HS-27A (cell line): ENCODE measurements at regions not wholly inside any gene's neighbourhood (a gene's known extent, or its start where the extent isn't known, plus 50 kb on each side); places are given as distances from the start of the nearest gene placed in this dataset.
A peak's percentile ranks its signal among the peaks of the same experiment; 100 is the strongest.
"Not testable (repeated sequence)": the region's sequence is repeated elsewhere in the genome, so short reads cannot be mapped to it uniquely, and the experiment has no call there.

Experiments
- DNase-seq: peaks from one replicate; pipeline ENCODE4 v3.0.0-alpha.2; 2012; ENCODE audit warnings: low read depth, missing footprints

DNA sequence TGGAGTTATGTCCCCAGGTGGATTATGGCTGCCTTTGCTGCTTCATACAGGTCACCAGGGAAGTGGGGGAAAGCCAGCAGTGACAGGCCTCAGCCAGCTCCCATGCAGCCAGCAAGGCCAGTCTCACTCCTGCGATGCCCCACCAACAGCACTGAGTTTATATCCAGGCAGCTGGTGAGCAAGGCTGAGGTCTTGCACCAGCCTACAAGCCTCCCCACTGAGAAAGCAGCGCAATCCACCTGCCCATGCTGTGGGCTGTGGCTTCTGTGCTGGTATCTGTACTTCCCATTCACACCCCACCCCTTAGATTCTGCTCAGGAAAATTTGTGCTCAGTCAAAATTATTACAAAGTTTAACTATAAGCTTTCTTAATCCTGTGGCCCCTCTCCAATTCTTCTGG is 153.5 kb downstream of the HHIP start:
- no peak for DNase-seq

DNA sequence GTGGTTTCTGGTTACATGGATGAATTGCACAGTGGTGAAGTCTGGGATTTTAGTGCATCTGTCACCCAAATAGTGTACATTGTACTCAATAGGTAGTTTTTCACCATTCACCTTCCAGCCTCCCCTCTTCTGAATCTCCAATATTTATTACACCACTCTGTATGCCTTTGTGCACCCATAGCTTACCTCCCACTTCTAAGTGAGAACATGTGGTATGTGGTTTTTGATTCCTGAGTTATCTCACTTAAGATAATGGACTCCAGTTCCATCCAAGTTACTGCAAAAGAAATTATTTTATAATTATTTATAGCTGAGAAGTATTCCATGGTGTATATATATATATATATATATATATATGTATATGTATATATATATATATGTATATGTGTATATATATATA is 155.8 kb downstream of the HHIP start:
- no peak for DNase-seq

DNA sequence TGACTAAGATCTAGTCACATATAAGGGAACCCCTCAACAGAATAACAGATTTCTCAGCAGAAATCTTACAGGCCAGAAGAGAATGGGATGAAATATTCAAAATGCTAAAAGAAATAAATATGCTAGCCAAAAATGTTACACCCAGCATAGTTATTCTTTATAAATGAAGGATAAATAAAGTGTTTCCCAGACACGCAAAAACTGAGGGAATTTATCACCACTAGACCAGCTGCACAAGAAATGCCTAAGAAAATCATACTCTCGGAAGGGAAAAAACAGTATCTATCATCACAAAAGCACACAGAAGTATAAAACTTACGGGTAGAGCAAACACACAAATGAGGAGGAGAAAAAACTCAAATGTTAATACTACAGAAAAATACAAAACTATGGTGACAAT is 162.1 kb downstream of the HHIP start:
- DNase-seq, result no peak

DNA sequence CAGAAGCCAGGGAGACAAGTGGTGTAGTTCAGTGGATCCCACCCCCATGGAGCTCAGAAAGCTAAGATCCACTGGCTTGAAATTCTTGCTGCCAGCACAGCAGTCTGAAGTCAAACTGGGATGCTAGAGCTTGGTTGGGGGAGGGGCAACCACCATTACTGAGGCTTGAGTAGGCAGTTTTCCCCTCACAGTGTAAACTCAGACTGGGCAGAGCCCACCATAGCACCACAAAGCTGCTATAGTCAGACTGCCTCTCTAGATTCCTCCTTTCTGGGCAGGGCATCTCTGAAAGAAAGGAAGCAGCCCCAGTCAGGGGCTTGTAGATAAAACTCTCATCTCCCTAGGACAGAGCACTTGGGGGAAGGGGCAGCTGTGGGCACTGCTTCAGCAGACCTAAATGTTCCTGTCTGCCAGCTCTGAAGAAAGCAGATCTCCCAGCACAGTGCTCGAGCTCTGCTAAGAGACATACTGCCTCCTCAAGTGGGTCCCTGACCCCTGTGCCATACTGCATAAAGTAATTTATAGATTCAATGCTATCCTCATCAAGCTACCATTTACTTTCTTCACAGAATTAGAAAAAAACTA is 163.2 kb downstream of the HHIP start:
- DNase-seq, result no peak

DNA sequence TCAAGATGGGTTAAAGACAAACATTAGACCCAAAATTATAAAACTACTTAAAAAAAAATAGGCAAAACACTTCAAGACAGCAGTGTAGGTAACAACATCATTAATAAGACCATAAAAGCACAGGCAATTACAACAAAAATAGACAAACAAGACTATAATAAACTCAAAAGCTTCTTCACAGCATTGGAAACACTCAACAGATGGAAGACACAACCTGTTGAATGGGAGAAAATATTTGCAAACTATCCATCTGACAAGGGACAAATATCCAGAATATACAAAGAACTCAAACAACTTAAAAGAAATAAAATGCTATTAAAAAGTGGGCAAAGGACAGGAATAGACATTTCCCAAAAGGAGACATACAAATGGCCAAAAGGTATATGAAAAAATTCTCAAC is 170.7 kb downstream of the HHIP start:
- no peak for DNase-seq

DNA sequence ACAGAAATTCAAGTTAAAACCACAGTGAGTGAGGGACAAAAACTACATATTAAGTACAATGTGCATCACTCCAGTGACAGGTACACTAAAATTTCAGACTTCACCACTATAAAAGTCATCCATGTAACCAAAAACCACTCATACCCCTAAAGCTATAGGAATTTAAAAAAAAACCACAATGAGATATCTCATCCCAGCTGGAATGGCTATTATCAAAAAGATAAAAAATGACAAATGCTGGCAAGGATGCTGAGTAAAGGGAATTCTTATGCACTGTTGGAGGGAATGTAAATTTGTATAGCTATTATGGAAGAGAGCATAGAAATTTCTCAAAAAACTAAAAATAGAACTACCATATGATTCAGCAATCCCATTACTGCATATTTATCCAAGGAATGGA is 171.1 kb downstream of the HHIP start:
- DNase-seq, result no peak

DNA sequence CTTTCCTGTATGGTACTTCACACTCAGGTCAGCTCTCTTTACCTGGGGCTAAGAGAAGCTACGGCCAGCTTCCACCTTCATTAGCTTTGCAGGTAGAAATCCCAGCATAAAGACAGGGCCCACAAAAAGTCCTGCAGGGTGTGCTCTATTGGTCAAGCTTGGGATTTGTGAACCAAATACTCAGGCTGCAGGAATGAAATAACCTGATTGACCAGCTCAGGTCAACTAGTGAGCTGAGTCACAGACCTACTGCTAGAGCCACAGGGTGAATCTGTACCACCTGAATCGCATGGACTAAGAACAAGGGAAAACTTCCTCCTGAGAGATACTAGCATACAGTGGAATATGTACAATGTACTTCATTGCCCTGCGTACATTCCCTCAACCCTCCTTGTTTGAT is 172.2 kb downstream of the HHIP start:
- DNase-seq, result no peak

DNA sequence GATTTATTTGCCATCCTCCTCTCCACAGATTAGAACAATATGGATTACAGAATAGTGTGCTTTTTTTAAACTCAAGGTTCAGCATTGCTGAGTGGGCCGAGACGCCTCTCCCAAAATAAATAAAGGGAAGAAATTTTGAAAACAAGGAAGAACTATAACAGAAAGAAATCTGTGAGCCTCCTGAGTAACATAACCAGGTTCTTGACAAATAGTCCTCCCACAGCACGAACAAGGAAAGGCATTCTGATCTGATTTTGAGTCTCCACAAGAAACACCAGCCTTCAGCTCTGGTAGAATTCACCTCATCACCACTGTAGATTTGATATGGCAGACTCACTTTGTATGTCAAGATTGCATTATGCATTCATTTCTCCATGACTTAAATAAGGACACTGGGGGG is 173.6 kb downstream of the HHIP start:
- no peak for DNase-seq

DNA sequence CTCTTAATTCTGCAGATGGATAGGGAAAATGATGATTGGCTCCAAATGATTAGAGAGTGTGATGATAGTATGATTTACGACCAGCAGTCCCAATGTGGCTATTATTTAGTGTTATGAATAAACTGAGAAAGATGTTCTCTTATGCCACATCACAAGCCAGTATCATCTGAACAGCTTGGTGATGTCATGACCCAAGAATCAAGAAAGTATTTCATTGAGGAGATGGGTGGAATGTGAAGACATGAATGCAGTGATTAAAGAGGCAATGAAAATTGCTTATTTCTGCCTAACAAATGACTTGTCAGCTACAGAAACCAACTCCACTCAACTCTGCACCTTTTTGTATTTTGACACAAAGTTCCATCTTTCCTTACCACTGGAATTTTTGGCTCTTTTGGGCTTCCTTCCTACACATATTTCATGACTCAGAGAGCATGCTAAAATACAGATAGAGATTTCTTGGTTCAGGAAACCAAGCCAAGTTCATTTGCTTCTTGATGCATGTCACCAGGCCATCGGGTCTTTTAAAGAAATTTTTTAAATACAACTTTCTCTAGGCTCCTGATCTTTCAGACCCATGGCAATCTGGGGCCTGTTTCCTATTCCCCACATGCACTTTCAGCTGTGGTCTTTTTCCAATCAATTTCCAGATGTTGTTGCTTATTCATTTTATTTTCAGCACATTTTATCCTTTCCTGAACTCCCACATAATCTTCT is 174.2 kb downstream of the HHIP start:
- peak; percentile 57 for DNase-seq

DNA sequence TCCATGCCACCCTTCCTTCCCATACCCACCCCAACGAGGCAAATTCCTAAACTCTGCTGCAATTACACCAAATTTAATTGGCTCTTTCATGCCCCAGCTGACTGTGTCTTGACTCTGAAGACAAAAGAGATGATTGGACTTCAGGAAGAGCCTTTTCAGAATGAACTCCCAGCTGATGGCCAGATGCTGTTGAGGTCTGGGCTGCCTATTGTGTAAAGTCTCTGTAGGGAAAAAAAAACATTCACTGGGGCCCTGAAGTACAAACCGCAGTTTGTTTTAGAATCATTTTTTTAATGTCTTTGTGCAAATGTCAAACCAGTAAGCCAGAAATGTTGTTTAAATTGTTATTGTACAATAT is 174.8 kb downstream of the HHIP start:
- DNase-seq, result no peak

DNA sequence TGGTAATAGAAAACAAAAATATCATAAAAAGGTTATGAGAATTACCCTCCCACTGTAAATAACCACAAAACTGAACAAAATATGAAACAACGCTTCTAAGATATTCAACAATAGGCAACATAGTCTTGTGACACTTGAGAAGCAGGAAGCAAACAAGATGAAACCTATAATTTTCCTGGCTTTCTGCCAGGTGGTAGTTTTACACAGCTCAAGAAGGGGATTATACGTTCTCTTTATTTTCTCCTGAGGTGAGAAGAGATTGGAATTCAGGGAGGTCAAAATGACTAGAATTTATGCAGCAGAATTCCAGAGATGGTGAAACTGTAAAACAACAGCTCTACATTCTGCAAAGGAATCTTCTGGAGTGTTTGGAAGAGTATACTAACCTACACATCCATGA is 186.0 kb downstream of the HHIP start:
- DNase-seq, result no peak

DNA sequence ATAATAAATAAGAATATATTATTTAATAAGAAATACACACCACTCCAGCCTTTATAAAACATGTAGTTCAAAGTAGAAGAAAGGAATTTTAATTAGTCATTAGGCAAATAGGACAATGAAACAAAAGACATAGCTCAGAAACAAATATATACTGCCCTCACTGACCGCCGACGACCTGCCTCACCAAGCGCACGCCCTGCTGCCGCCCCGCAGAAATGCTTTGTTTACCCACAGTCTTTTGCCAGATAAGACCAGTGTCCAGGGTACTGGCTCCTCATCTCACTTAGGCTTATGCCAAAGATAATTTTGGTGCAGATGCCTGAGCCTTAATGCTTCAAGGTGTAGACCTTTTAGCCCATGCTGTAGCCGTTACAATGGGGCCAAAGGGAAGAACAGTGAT is 199.5 kb downstream of the HHIP start:
- DNase-seq, result no peak

DNA sequence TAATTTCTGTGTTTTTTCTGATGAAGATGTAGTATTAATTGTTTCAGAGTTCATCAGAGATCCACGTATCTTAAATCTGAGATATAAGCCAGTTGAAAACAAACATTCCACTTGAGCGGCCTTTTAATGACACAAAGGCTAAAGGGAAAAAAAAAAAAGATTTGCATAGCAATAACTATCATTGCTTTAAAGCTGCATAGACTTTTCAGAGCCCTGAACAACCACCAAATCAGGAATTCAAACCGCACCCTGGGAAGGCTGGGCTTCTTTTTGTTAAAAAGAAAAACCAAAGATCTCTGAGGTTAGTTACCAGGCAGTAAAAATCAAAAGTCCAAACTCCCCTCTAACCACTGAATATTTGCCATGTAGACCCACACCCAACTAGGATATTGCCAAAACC is 206.0 kb downstream of the HHIP start:
- DNase-seq, result no peak

DNA sequence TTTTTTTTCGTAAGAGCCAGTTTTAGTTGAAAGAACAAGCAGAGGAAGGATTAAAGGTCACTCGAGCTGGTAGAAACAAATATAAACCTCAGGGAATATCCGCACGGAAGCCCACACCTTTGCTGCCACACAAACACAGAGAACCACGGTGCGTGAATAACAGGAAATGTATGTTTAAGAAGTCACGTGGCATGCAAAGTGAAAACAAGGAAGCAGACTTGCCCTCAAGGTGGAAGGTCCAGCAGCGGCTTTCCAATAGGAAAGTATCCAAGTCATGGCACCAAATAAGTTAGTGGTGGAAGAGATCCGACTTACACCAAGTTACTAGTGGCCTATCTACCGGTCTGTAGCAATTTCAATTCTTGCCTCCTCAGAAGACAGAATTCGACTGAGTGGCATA is 215.5 kb downstream of the HHIP start:
- DNase-seq, result no peak

DNA sequence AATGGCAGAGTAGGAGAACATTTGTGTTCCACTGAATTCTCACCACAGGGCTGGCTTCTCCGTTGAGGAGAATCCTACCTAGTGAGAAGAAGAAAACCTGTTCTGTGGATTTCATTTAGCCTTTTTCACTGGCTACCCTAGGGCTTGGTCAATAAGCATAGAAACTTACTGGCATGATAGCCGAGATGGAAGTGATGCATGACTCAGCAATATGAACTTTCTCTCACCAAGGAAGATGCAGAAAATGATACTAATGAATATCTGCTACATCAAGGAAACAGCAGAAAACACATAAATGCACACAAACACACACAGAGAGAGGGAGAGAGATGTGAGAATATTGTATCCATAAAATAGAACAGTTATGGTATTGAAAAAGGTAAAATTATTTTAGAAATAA is 216.3 kb downstream of the HHIP start:
- no peak for DNase-seq

DNA sequence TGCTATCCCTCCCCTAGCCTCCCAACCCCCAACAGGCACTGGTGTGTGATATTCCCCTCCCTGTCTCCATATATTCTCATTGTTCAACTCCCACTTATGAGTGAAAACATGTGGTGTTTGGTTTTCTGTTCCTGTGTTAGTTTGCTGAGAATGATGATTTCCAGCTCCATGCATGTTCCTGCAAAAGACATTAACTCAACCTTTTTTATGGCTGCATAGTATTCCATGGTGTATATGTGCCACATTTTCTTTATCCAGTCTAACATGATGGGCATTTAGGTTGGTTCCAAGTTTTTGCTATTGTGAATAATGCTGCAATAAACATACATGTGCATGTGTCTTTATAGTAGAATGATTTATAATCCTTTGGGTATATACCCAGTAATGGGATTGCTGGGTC is 218.9 kb downstream of the HHIP start:
- not testable (repeated sequence) for DNase-seq

DNA sequence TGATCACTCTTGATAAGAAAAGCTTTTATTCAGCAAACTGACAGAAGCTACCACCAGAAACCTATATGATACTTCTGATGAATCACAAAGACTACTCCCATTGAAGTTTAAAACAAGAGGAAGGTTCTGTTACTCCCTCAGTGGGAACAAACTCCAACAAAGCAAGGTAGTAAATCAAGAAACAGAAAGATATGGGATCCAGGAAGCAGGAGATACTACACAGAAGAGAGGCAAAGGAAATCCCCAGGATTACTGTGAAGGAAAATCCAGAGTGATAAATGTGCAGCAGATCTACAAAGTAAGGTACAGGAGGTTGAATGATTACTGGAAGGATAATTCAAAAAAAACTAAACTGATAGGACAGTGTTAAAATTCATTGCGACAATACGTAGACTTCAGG is 222.4 kb downstream of the HHIP start:
- DNase-seq, result no peak

DNA sequence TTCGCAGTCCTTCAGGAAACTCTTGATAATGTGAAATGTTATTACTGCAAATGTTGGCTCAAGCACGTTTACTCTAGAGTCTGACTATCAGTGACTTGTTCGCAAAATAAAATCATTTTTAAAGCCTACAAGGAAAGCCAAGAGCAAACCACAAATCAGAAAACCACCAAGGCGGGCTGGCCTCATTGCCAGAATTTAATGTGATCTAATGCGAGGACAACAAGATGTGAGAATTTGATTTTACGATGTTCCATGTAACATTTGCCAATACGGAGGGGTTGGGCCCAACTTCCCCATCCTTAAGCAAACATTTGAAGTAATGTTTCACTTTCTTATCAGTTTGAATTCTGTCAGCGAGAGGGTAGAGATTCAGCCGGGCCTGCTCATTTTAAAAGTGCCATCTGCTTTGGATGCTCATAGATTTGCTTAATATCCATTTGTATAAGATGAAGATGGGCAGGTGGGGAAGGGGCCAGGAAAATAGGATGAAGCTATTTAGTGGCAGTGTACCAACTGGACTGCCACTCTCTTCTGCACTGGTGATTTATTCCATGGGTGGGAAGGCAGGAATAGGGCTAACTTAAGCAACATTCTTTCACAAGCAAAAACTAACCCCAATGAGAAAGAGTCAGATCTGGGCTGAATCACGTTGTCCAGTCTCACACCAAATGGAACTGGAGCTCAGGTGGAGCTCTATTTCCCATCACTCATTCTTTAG is 225.3 kb downstream of the ANAPC10 start:
- DNase-seq, result no peak

DNA sequence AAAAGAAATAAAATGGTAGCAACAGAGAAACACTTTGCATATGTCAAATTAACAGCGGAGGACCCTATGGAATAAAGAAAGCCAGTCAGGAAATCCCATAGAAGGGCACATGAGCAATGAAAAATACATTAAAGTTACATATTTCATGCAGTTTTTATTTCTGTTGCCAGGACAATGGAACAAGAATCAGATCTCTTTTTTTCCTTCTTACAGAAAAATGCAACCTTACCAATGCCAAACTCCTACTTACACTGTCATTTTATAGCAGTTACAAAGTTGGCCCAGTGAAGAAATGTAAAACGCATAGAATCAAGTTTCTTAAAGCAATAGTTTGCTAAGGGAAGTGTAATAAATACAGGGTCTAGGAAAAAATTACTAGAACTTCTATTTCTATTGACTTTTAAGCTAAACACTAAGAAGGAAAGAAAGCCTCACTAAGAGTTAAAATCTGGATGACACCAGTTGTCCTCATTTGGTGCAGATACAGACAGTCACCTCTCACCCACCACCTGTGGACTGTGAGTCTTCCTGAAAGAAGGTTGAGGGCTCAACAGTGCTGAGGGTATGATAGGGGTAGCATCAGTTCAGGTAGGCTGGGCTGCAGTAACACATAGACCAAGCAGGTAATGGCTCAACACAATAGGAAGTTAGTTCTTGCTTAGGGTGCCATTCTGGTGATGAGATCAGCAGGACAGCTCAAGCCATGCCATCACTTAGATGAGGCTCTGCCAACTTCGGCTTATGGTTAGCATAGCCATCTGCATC is 224.6 kb downstream of the ANAPC10 start:
- DNase-seq, result no peak

DNA sequence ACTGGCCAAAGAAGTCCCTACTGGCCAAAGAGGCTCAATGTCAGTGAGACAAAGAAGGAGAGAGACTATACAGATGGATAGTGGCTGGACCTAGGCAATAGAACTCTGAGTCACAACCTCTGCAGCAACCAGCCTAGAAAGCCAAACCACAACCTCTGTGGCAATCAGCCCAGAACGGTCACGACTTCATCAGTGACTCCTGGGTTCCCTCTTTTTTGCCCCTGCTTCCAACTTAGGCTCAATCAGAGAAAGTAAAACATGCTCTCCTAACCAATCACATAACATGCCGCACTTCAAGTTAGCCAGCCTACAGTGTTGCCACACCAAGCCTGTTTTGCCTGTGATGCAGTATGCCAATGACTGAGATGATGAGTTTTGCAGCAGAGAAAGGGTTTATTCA is 203.4 kb downstream of the ANAPC10 start:
- peak; percentile 55 for DNase-seq

DNA sequence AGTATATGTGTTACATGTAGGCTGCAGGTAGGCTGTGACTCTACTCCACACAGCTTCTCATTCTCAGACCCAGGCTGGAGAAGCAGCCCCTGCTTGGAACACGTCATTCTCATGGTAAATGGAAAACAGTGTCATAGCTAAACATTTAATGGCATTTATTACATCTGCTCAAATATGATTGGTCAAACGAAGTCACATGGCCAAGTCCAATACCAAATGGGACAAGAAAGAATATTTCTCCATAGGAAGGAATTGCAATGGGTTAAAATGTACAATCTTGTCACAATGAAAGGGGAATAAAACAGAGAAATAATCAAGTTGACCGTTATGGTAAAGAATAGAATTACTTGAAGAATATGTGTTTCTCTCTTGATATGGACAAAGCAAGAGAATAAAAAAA is 198.6 kb downstream of the ANAPC10 start:
- no peak for DNase-seq

DNA sequence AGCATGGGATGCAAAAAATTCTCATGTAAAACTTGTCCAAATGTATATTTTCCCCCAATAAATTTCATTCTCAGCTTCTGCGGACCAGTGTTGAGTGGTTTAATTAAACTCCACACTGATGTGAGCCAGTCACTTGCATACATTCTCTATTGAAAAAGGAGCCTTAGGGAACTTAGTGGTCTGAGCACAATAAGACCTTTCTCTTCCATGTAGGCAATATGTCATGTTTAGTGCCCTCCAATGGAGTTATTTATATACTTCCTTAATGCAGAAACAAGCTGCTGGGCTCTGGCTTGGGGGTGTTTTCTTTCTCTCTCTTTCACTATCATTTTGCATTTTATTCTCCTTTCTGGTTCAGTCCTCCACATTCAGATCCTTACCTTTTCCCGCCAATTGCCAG is 196.9 kb downstream of the ANAPC10 start:
- DNase-seq, result no peak

DNA sequence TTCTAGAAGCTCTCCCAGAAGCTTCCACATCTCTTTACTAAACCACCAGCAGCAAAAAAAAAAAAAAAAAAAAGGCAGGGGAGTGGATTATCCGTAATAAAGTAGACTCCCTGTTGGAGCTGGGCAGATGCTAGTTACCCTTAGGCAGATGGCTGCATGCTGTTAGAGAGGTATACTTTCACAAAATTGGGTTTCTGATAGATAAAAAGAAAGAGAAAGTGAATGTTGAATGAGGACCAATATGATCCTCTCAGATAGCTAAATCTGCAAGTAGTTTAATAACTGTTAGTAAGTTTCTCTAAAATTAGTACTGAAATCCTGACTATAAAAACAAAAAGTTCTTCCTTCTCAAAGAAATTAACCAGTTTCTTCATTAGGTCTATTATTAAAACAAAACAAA is 195.4 kb downstream of the ANAPC10 start:
- DNase-seq, result no peak
